Gastroesophageal sphincter (tissue), 3 donors: ENCODE measurements at regions not wholly inside any gene's neighbourhood (a gene's known extent, or its start where the extent isn't known, plus 50 kb on each side); places are given as distances from the start of the nearest gene placed in this dataset.
A peak's percentile ranks its signal among the peaks of the same experiment; 100 is the strongest.

Experiments used
- POLR2A ChIP-seq, 2 donors: fragments of 450-650 bp; IDR thresholded peaks; one replicate each; pipeline ENCODE4 v1.6.1; 2017; ENCODE audit warnings: antibody characterized with exemption in 2 of 2, mild to moderate bottlenecking in 2 of 2, moderate library complexity in 1 of 2
- POLR2AphosphoS5 ChIP-seq: sonication (generic); formaldehyde crosslinking; IDR thresholded peaks from one replicate; pipeline ENCODE4 v1.6.1; 2017; ENCODE audit warnings: antibody characterized with exemption
- TF ChIP-seq, protein P1 (sequence below), 4 experiments: fragments of 200-600 bp in 2 of 4; fragments of 450-650 bp in 2 of 4; sonication (generic) in 1 of 4; IDR thresholded peaks; one replicate each; pipeline ENCODE4 v1.5.1; 2017 to 2019; ENCODE audit warnings: antibody characterized with exemption in 4 of 4, mild to moderate bottlenecking in 2 of 4, moderate library complexity in 2 of 4

DNA sequence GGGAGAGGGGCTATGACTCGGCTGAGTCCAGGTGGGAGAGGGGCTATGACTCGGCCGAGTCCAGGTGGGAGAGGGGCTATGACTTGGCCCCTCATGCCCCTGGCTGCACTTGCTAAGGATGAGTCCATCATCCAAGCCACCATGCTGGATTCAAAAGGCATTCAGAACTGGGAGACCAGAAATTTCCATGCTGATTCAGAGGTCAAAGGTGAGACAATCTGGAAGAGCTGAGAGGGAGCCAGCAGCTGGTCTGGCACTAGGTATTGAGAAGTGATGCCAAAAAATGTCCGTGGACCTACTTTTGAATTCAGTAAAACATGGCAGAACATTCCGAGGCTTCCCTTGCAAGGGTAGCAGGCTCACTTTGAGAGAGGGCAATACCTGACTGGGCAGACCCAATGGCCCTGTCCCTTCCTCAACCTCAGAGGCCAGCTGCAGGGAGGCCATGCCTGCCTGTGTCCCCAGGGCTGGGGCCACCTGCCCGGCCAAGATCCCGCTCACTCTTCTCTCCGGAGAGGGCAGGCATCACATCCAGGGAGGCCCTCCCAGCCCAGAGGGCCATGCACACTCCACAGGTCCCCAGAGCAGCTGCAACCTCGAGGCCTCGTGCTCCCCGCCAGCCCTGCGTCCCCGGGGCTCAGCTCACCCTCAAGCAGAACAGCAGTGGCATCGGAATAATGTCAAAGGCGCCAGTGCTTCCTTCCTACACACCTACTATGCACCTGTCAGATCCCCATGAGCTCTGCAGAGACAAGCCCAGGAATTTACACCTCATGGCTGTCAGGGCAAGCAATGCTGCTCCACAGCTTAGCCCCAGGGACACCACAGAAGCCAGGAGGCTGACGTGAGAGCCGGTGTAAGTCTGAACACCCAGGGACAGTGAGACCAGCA, 80.2 kb upstream of the GPC1 start:
- TF ChIP-seq, protein P1, sequence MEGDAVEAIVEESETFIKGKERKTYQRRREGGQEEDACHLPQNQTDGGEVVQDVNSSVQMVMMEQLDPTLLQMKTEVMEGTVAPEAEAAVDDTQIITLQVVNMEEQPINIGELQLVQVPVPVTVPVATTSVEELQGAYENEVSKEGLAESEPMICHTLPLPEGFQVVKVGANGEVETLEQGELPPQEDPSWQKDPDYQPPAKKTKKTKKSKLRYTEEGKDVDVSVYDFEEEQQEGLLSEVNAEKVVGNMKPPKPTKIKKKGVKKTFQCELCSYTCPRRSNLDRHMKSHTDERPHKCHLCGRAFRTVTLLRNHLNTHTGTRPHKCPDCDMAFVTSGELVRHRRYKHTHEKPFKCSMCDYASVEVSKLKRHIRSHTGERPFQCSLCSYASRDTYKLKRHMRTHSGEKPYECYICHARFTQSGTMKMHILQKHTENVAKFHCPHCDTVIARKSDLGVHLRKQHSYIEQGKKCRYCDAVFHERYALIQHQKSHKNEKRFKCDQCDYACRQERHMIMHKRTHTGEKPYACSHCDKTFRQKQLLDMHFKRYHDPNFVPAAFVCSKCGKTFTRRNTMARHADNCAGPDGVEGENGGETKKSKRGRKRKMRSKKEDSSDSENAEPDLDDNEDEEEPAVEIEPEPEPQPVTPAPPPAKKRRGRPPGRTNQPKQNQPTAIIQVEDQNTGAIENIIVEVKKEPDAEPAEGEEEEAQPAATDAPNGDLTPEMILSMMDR (IDR thresholded peaks at IDR 0.05), result no peak
- TF ChIP-seq POLR2A (IDR thresholded peaks at IDR 0.05), result no peak
- peak; percentile 14 for TF ChIP-seq POLR2AphosphoS5
